Fibroblast of lung (primary cell): ENCODE measurements at regions not wholly inside any gene's neighbourhood (a gene's known extent, or its start where the extent isn't known, plus 50 kb on each side); places are given as distances from the start of the nearest gene placed in this dataset.

ENCODE experiments used
- DNase-seq, 2 donors: peaks; one replicate each; pipeline versions ENCODE4 v3.0.0 to v3.0.0-alpha.2; 2010; ENCODE audit warnings: low read depth in 2 of 2
- H2AFZ ChIP-seq: 2 replicates; pipeline ENCODE4 v1.5.1; 2012; ENCODE audit warnings: low read length, control low read depth, inconsistent platforms
- H3K27ac ChIP-seq: 2 replicates; pipeline ENCODE4 v1.5.1; 2011; ENCODE audit warnings: low read length, control low read depth; ENCODE audit not compliant: insufficient read depth
- H3K27me3 ChIP-seq: 2 replicates; pipeline ENCODE4 v1.5.1; 2011; ENCODE audit warnings: mild to moderate bottlenecking, low read length; ENCODE audit not compliant: control insufficient read depth, insufficient read depth
- H3K36me3 ChIP-seq: 2 replicates; pipeline ENCODE4 v1.5.1; 2011; ENCODE audit warnings: low read length; ENCODE audit not compliant: control insufficient read depth, insufficient read depth
- H3K4me1 ChIP-seq: 2 replicates; pipeline ENCODE4 v1.5.1; 2011; ENCODE audit warnings: low read length; ENCODE audit not compliant: control insufficient read depth, insufficient read depth; ENCODE audit errors: extremely low read depth
- H3K4me2 ChIP-seq: 2 replicates; pipeline ENCODE4 v1.5.1; 2011; ENCODE audit warnings: low read length, control low read depth; ENCODE audit not compliant: insufficient read depth; ENCODE audit errors: extremely low read depth
- H3K4me3 ChIP-seq, 4 experiments: fragments of 200-600 bp in 1 of 4; sonication (generic) in 1 of 4; replicated peaks in 1 of 4; 2 replicates each; pipeline ENCODE4 v1.5.1; 2011 to 2016; ENCODE audit warnings: low read length in 4 of 4, low read depth in 3 of 4, mild to moderate bottlenecking in 3 of 4, control low read depth in 2 of 4, inconsistent platforms in 1 of 4, mixed read lengths in 1 of 4; ENCODE audit not compliant: insufficient read depth in 1 of 4; ENCODE audit errors: control extremely low read depth in 1 of 4
- H3K79me2 ChIP-seq: 2 replicates; pipeline ENCODE4 v1.5.1; 2012; ENCODE audit warnings: mild to moderate bottlenecking, low read length, inconsistent platforms; ENCODE audit not compliant: control insufficient read depth, insufficient read depth
- H3K9ac ChIP-seq: 2 replicates; pipeline ENCODE4 v1.5.1; 2011; ENCODE audit warnings: mild to moderate bottlenecking, low read length, control low read depth; ENCODE audit not compliant: insufficient read depth
- H3K9me3 ChIP-seq: 2 replicates; pipeline ENCODE4 v1.5.1; 2012; ENCODE audit warnings: low read depth, low read length; ENCODE audit not compliant: control insufficient read depth, insufficient read depth
- H4K20me1 ChIP-seq: 2 replicates; pipeline ENCODE4 v1.5.1; 2011; ENCODE audit warnings: low read length; ENCODE audit not compliant: control insufficient read depth, insufficient read depth; ENCODE audit errors: extremely low read depth
- EZH2 ChIP-seq: IDR thresholded peaks from 2 replicates; pipeline ENCODE4 v1.5.1; 2012; ENCODE audit warnings: low read length, control low read depth, mild to moderate bottlenecking; ENCODE audit errors: missing control alignments
- TF ChIP-seq, protein P1 (sequence below), 2 donors: IDR thresholded peaks in 1 of 2; conservative IDR thresholded peaks in 1 of 2; 1 replicate in 1 of 2; 2 replicates in 1 of 2; pipeline ENCODE4 v1.5.1; 2011 to 2012; ENCODE audit warnings: low read length in 2 of 2, control low read depth in 1 of 2, inconsistent platforms in 1 of 2, low read depth in 1 of 2, mild to moderate bottlenecking in 1 of 2

DNA sequence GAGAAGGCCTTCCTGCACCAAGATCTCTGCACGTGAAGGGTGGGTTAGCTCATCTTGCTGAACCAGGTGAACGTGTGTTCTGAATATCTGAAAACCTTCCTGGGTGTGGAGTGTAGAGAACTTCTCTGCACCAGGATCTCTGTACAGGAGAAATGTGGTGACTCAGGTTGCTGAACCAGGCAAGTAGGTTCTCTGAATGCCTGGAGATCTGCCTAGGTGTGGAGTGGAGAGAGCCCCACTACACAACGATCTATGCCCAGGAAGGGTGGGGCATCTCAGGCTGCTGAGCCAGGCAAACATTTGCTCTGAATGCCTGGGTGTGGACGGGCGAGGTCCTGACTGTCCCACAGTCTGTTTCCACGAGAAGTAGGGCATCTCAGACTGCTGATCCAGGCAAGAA is 1002.3 kb upstream of the KCND2 start:
- no peak for DNase-seq
- no peaks in the 10 kb centered on the region for H3K9me3 ChIP-seq
- H2AFZ ChIP-seq: no peak overlapping the region

DNA sequence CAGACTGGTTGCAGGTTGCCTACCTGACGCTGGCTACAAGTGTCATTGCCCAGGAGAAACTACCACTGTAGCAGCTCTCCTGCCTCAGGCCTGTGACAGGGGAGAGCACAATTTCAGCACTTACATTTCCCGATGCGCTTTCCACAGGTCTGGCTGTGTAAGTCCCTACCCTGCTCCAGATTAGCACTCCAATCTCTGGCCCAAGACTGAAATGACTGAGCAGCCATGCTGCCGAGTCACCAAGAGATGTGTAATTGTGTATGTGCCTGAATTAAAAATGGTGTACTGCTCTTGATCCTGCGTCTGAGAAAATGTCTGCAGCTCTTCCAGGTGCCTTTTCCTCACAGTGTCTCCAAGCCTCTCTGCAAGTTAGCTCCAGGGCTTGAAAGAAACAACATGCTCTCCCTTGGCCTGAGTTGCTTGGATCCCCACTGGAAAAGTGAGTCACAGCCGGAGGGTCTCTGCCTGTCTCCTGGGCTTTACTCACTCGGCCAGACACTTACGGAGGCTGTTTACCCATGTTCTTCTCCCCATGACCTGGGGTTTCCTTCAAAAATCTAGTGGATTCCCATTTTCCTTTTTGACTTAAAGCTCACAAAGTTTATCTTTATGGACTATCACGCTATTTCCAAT is 1001.7 kb upstream of the KCND2 start:
- Histone ChIP-seq H3K36me3 (no peaks in the 10 kb centered on the region), H3K27me3 (no peaks in the 10 kb centered on the region), H2AFZ (no peak overlapping the region), H3K79me2 (no peaks in the 10 kb centered on the region), H3K4me1 (no peaks in the 10 kb centered on the region), H3K9me3 (no peaks in the 10 kb centered on the region), H3K27ac (no peak overlapping the region), H3K4me2 (no peak overlapping the region), H4K20me1 (no peaks in the 10 kb centered on the region), H3K4me3 (no peak overlapping the region), H3K9ac (no peak overlapping the region)
- no peak for TF ChIP-seq EZH2
- TF ChIP-seq, protein P1, sequence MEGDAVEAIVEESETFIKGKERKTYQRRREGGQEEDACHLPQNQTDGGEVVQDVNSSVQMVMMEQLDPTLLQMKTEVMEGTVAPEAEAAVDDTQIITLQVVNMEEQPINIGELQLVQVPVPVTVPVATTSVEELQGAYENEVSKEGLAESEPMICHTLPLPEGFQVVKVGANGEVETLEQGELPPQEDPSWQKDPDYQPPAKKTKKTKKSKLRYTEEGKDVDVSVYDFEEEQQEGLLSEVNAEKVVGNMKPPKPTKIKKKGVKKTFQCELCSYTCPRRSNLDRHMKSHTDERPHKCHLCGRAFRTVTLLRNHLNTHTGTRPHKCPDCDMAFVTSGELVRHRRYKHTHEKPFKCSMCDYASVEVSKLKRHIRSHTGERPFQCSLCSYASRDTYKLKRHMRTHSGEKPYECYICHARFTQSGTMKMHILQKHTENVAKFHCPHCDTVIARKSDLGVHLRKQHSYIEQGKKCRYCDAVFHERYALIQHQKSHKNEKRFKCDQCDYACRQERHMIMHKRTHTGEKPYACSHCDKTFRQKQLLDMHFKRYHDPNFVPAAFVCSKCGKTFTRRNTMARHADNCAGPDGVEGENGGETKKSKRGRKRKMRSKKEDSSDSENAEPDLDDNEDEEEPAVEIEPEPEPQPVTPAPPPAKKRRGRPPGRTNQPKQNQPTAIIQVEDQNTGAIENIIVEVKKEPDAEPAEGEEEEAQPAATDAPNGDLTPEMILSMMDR (conservative IDR thresholded peaks at IDR 0.05 in 1 of 2, IDR thresholded peaks at IDR 0.05 in 1 of 2; ENCODE audit: low read depth in 1 of 2, low read length in 2 of 2): no peak
- DNase-seq: no peak

More for the DNA sequence above, 1002.3 kb upstream of the KCND2 start:
- Histone ChIP-seq H3K36me3 (no peaks in the 10 kb centered on the region), H3K79me2 (no peaks in the 10 kb centered on the region), H3K4me2 (no peak overlapping the region), H3K4me3 (no peak overlapping the region), H3K9ac (no peak overlapping the region), H4K20me1 (no peaks in the 10 kb centered on the region), H3K27me3 (no peaks in the 10 kb centered on the region), H3K27ac (no peak overlapping the region), H3K4me1 (no peaks in the 10 kb centered on the region)
- no peak for TF ChIP-seq EZH2
- TF ChIP-seq, protein P1 (conservative IDR thresholded peaks at IDR 0.05 in 1 of 2, IDR thresholded peaks at IDR 0.05 in 1 of 2; ENCODE audit: low read depth in 1 of 2, low read length in 2 of 2): no peak

DNA sequence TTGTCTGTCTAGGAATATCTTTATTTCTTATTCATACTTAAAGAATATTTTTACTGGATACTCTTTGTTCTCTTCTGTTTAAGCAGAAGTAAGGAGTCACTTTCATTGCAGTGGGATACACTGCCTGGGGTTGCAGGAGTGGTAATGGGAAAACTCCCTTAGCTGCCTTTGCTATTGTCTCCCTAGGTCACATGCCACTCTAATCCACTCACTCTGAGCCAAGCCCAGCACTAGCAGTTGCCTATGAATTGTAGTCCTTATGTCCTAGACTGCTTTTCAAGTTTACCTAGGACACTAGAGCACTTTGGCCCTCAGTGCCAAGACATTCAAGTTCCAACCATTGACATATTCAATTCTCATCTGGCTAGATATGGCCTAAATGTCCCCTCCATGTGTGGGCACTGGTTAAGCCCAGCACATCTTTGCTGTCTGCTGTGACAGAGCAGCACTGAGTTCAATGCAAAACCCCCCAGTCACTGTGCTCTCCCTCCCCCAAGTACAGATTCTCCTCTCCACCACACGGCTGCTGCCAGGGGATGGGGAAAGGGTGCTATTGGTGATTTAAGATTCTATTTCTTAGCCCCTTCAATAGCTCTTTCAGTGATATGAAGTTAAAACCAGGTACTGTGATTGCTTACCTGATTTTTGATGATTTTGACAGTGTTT is 991.7 kb upstream of the KCND2 start:
- Histone ChIP-seq H3K4me1 (no peaks in the 10 kb centered on the region), H3K9me3 (no peaks in the 10 kb centered on the region), H3K27me3 (no peaks in the 10 kb centered on the region), H3K27ac (no peak overlapping the region), H3K4me3 (no peak overlapping the region), H3K9ac (no peak overlapping the region), H3K36me3 (no peaks in the 10 kb centered on the region), H2AFZ (no peak overlapping the region), H3K4me2 (no peak overlapping the region), H3K79me2 (no peaks in the 10 kb centered on the region), H4K20me1 (no peaks in the 10 kb centered on the region)
- DNase-seq: no peak
- no peak for TF ChIP-seq EZH2
- TF ChIP-seq, protein P1 (conservative IDR thresholded peaks at IDR 0.05 in 1 of 2, IDR thresholded peaks at IDR 0.05 in 1 of 2; ENCODE audit: low read depth in 1 of 2, low read length in 2 of 2): no peak
